ENCODE measurements at regions not wholly inside any gene's neighbourhood (a gene's known extent, or its start where the extent isn't known, plus 50 kb on each side); places are given as distances from the start of the nearest gene placed in this dataset.
"Not testable (repeated sequence)": the region's sequence is repeated elsewhere in the genome, so short reads cannot be mapped to it uniquely, and the experiment has no call there.

GRCh38 chr14:101094916-101095315 is 191.4 kb upstream of the RTL1 start:
- POLR2A ChIA-PET (ENCODE audit: unreplicated experiment); dilution Hi-C loops (cut with HindIII; ENCODE audit: low sequenced_read_pairs, unreplicated experiment); BruUV-seq (replicated peaks); H4K5ac ChIP-seq (ENCODE audit: low read depth, low read length); DNase-seq; H4K8ac ChIP-seq (ENCODE audit: low read depth in 2 of 2, low read length in 2 of 2); H3K4me1 ChIP-seq (ENCODE audit: control insufficient read depth, insufficient read depth, low read length); H4K91ac ChIP-seq (ENCODE audit: insufficient read depth, low read depth, low read length); H3K9me1 ChIP-seq (ENCODE audit: insufficient read depth, low read length); H3K23ac ChIP-seq (ENCODE audit: low read depth, low read length); ATAC-seq (ENCODE audit: low read depth); H3K27ac ChIP-seq (ENCODE audit: insufficient read depth, low read length); H3K4me3 ChIP-seq (ENCODE audit: insufficient read depth, low read depth, low read length); H3K79me1 ChIP-seq (ENCODE audit: low read depth in 1 of 2, low read length in 2 of 2); H2AFZ ChIP-seq (replicated peaks; ENCODE audit: low read length, poor library complexity); H3K4me2 ChIP-seq (ENCODE audit: low read depth, low read length); H2BK5ac ChIP-seq (ENCODE audit: low read depth, low read length, poor library complexity, severe bottlenecking); H2BK120ac ChIP-seq (ENCODE audit: low read depth, low read length); H2AK9ac ChIP-seq (replicated peaks; ENCODE audit: low read depth, low read length, poor library complexity); H3K18ac ChIP-seq (ENCODE audit: low read depth, low read length); H3K36me3 ChIP-seq (ENCODE audit: control insufficient read depth, insufficient read depth, low read length); H3K4ac ChIP-seq (ENCODE audit: low read depth, low read length); in situ Hi-C loops (cut with MboI; ENCODE audit: low sequenced_read_pairs); intact Hi-C loops (cut with micrococcal nuclease); H2BK20ac ChIP-seq (ENCODE audit: low read depth, low read length); CTCF ChIA-PET; H2BK15ac ChIP-seq (ENCODE audit: low read depth, low read length); H4K20me1 ChIP-seq (ENCODE audit: insufficient read depth, low read length); H2AK5ac ChIP-seq (ENCODE audit: low read depth, low read length); H3K9ac ChIP-seq (ENCODE audit: low read depth, low read length); H3K14ac ChIP-seq (replicated peaks; ENCODE audit: low read depth, low read length); H3K9me3 ChIP-seq (ENCODE audit: control insufficient read depth, insufficient read depth, low read length); H3K56ac ChIP-seq (ENCODE audit: extremely low read depth, insufficient read depth, low read length): not testable (repeated sequence)
- peaks cover 16% of the 10 kb centered on the region for H3K27me3 ChIP-seq (ENCODE audit: control insufficient read depth, insufficient read depth, low read length)
- WGBS, 2 experiments (ENCODE audit: extremely low coverage in 2 of 2, insufficient read length in 1 of 2) = no CpG with 5 or more reads among the region's 6 CpGs
